ENCODE measurements at regions not wholly inside any gene's neighbourhood (a gene's known extent, or its start where the extent isn't known, plus 50 kb on each side); places are given as distances from the start of the nearest gene placed in this dataset.

GRCh38 chr4:126616795-126617194 lies 1016.0 kb upstream of the INTU start:
- no peak for TF ChIP-seq CTCF (IDR thresholded peaks at IDR 0.05)
- no peak for TF ChIP-seq POLR2A (IDR thresholded peaks at IDR 0.05)
